ENCODE measurements at regions not wholly inside any gene's neighbourhood (a gene's known extent, or its start where the extent isn't known, plus 50 kb on each side); places are given as distances from the start of the nearest gene placed in this dataset.
"Not testable (repeated sequence)": the region's sequence is repeated elsewhere in the genome, so short reads cannot be mapped to it uniquely, and the experiment has no call there.

DNA sequence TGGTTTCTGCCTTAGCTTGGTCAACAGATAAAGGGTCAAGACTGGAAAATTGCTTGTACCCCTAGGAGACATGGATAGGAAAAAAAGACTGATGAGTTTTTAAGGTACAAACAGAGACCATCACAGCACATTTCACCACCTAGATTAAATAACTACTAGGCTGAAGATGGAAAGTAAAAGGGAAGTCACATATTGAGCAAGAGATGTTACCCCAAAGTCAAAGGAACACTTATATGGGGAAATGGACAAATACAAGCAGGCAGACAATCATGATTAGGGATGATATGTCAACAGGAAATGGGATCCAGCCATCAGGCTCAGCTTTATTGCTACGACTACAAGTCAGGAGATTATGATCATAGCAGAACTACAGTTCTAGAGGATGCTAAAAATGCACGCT, 1643.1 kb upstream of the CELF4 start:
- DNase-seq = no peak

DNA sequence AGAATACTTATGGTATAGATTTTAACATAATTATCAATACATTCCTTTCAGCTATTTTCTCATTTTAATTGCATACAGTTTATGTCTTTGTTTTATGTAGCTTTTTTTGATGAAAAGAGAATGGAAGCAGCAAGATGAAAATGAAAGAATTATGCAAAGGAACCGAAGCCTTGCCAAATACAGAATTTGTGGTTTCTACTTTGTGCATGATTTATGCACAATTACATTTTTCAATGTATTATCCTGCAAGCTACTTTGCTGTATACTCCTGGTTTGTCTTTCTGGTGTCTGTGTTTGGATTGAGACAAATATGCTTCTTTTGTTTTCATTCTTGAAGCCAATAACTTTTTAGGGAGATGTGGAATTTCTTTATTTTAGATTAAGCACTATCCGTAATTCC, 1642.6 kb upstream of the CELF4 start:
- no peak for DNase-seq

DNA sequence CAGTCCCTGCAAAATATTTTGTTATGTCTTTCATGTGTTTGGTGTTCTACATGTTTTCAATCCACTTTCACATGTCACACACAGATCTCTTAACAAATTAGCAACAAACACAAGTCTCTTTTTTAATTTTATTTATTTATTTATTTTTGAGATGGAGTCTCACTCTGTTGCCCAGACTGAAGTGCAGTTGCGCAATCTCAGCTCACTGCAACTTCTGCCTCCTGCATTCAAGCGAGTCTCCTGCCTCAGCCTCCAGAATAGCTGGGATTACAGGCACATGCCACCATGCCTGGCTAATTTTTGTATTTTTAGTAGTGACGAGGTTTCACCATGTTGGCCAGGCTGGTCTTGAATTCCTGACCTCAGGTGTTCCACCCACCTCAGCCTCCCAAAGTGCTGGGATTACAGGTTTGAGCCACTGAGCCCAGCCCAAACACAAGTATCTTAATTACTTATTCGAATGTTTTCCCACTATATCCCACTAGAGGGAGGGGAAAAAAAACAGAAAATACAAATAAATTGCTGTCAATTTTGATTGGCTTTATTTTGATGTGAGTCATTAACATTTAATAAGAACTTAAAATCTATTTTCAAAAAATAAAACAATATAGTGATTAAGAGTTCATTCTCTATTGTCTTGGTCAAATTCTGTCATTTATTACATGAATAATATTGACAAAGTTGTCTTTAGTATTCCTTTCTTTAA, 1641.0 kb upstream of the CELF4 start:
- not testable (repeated sequence) for DNase-seq

DNA sequence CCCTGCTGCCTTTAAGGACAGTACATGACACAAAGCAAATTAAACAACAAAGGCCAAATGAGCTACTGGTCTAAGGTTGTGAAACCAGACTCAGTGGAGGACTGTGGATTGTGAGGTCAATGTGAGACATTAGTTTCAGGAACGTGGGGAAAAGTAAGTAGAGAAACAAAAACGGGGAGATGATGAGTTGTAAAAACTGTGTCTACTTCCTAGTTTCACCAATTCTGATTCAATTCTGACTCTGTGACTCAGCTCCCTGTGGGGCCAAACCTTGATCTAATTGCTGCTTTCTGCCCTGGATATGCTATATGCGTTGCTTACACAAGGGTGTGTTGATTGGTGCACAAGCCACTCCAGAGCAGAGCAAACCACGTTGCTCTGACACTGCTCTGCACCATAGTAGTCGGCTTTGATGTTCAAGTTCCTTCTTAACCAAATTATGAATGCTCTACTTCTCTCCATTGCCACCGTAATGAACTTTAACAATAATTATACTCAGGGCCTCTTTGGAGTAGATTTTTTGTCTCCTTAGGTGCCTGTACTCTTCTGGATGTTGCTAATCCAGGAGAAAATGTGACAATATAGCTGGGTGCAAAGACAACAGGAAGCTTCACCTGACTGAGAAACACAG, 1640.1 kb upstream of the CELF4 start:
- no peak for DNase-seq

DNA sequence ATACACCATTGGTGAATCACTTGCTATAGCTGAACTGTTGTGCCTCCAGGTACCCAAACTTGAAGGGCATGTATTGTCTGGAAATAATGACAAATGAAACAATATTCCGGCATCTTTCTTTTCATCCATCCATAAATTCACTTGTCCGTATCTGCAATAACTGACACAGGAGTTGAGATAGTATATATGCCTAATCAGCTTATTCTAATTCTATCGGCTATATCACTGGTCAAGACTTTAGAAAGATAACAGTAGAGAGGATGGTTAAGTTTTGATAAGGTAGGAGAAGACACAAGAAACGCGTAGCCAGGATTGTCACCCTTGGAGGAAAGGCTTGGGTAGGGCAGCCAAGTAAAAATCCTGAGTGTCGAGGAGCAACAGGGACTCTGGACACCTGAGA, 1634.6 kb upstream of the CELF4 start:
- DNase-seq = no peak

DNA sequence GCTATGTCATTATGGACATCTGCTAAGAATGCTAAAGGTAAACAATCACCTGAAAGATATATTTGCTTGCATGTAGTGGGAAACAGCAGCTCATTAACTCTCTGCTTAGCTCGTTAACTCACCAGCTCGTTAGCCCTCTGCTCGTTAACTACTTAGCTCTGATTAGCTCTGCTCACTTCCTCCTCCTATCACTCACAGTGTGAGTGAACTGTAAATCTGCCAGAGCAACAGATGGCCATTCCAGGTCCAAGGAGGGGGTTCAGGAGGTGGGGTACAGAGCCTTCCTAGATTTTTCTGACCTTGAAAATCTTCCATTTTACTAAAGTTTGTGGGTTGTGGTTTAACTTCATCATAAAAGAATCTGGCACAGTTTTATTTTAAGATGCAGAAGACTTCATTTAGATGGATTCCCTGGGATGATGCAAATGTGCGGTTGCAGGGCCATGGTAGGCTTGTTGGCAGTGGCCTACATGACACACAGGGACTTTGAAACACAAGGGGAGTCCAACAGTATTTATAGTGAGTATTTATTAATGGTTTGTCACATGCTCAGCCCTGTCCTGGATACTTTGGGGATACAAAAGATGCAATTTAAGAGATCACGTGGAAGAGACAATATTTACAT, 1633.7 kb upstream of the CELF4 start:
- DNase-seq = no peak

DNA sequence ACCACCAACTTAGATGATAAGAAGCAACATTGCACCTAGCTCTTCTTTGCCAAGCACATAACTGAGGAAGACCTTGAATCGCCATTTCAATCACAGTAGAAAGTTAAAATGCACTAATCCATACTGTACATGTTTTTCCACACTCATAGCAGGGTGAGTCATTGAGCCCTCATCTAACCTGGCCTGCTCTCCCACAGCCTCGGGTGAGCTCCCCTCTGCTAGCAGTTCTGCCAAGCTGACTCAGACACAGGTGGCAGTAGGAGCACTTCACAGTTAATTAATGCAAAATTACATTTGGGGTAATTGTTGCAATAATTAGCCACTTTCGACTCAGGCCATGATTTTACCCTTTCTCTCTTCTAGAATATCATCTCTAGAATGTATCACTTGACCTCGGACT, 1632.8 kb upstream of the CELF4 start:
- peak; percentile 54 for DNase-seq

DNA sequence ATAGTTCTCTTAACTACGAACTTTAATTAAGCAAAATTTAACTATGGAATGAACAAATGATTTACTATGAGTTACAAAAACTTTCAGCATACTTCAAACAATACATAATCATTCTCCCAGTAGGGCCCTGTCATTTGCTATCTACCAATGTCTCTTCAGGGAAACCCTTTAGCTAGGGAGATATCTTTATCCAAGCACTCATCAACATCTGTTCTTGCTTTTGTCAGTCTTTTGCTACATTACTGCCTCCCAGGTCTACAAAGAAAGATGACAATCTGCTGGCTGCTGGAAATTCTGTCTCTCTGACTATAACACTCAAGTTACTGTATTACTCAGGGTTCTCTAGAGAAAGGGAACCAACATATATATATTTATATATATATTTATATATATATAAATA, 1626.3 kb upstream of the CELF4 start:
- DNase-seq = peak; percentile 7

DNA sequence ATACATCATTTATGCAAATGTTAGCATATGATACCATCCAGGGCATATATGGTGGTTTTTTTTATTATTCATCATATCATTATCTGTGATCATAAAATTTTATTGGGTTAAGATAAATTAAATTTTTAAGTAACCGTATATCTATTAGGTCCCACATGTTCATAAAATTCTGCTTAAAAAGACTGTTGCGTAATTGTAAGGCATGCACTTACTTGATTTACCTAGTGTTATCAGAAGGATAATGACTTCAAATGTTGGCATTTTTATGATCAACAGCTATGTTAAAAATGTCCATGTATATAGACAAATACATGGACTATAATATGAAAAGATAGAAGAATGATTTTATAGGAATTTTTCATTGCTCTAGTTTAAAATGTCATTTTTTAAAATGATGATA, 1625.5 kb upstream of the CELF4 start:
- DNase-seq = no peak

DNA sequence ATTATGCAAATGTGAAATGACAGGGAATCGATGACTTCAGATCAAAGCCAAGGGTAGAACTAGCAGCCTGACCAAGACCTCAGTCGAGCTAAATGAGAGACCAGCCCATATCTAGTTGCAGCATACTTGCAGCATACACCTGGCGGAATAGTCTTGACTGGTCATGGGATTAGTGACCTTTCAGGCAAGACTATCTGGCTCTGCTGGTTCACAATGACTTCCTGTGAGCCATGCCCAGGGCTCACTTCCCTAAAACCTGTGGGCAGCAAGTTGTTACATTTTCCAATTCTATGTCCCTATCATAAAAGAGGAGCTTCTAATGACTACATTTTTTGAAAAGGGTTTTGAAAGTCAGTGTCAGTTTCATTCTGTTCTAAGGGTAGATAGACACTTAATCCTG, 1624.9 kb upstream of the CELF4 start:
- DNase-seq = peak; percentile 9

DNA sequence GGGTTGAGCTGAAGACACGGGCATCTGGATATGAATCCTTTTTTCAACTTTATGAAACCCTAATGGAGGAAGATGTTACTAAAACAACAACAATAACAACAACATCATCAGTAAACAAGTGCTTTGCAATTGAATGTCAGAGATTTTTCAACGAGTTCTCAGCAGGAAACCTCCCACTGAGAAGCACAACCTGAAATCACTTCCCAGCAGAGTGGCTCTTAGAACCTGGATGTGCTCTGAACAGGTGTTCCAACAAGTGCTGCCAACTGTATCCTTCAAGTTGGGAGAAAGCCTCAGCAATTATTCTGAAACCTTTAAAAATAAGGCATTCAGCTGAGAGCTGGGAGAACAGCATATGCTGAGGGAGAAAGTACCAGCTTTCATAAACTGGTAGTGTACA, 1622.7 kb upstream of the CELF4 start:
- DNase-seq = peak; percentile 16

DNA sequence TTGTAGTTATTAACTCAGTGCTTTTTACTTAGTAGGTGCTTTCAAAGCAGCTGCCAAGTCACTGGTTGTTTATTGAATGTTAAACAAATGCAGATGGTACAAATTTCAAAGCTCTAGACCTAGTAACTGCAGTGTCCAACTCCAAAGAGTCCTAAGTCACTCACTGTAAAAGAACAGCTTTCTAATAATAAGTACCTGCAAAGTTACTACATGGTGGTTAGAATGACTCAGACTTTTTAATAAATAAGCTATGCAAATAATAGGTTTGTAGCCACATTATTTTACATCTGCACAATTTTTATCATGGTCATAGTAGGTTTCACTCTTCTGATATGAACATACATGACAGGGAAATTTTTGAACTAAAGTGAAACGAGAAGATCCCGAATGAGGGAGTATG, 1620.4 kb upstream of the CELF4 start:
- no peak for DNase-seq

DNA sequence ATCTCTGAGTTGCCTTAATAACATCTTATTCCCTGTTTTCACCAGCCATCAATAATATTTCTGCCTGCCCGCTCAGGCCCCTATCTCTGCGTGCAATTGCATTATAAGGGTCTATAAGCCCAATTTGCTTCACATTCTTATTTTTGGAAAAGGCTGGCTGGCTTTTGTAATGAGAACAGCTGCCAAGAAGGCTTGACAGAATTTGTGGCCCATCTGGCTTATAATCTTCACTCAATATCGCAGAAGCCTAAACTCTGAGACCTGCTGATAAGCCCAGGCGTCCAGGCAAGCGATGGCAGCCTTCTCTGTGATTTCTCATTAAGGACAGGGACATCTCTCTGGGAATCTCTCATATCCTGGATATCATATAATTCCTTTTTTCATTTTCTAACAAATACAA, 1618.6 kb upstream of the CELF4 start:
- DNase-seq = no peak

DNA sequence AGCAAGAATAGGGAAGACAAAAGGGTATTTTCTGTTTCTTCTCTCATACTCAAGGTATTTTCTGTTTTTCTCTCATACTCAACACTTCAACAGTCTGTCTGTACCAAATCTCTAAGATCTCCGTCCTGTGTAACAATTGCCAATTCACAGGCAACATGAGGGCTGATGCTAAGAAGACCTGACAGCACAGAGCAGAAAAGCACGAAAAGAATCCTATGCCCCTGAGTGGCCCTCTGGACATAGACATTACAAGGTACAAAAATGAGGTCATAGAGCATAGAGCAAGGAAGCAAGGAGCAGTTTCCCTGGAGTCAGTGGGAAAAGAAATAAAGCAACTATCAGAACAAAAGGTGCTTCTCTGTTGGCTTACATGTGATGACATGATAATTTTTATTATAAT, 1612.6 kb upstream of the CELF4 start:
- no peak for DNase-seq

DNA sequence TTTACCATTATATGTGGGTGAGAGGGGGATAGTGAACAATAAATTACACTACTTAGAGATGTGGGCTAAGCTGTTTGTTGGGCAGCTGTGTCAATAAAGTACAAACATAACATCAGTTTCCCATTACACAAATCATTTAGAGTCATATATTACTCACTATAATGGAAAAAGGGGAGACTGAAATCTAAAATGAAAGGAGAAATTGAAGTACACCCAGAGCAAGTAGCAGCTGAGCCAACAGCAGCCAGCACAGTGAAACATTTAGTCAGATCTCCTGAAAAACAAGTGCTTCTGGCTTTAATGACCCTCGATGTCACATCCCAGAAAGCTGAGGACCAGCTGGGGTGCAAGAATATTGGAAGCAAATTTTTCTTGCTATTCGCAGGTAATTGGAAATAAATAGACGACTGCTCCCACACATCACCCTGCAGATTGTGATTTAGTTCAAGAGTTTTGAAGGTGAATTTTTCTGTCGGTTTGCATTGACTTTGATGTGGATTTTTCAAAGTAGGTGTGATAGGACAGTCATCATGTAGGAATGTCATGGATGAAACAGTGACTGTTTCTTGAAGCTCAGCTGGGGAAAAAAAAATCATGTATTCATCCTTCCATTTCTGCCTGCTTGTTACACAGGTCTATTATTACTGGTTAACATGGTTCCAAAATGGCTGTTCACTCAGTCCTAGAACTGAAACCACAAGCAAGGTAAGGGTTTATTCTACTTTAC, 1607.3 kb upstream of the CELF4 start:
- DNase-seq = peak; percentile 75

DNA sequence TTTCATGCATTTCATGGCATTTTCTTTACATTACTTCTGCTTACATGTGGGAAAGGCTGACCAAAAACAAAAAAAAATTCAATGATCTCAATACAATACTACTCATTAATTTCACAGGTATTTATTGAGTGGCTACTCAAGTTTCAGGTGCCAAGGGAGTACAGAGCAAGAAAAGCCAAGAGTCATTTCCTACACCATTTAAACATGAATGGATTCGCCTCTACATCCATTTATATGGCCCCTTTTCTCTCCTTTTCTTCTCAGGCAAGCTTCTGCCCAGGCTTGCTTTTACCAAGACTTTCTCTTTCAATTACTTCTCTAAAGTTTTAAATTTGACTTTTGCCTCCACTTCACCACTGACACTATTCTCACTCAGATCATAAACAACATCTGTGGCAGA, 1603.1 kb upstream of the CELF4 start:
- DNase-seq = no peak

DNA sequence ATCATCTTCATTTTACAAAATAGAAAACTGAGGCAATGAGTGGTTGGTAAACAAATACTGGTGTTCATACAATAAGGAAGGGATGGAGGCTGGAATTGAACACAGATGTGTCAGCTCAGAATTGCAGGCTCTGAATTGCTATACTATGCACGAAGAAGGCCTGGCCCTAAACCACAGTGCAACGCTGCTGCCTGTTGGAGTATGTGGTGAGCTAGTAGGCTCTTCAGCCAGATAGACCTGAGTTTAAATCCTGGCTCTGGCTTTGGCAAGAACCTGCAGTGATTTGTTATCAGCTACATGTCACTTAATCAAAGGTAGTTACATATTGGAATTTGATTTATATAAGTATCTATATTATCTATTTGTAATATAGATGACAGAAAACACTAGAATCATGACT, 1602.4 kb upstream of the CELF4 start:
- peak; percentile 15 for DNase-seq

DNA sequence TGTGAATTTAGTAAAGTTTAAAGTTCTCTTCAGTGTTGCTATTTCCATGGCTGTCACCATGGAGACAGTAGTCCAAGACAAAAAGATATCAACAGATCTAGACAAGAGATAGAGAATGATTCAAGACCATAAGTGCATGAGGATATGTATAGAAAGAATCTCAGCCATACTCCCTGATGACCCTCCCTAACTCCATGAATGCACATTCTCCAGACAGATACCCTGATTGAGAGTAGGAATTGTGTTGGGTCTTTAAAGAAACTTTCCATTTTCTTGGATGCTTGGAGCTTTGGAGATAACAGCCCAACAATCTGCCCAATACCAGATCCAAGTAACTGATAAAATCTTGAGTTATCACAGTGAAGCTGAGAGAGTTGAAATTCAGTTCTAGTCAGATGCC, 1601.2 kb upstream of the CELF4 start:
- no peak for DNase-seq

DNA sequence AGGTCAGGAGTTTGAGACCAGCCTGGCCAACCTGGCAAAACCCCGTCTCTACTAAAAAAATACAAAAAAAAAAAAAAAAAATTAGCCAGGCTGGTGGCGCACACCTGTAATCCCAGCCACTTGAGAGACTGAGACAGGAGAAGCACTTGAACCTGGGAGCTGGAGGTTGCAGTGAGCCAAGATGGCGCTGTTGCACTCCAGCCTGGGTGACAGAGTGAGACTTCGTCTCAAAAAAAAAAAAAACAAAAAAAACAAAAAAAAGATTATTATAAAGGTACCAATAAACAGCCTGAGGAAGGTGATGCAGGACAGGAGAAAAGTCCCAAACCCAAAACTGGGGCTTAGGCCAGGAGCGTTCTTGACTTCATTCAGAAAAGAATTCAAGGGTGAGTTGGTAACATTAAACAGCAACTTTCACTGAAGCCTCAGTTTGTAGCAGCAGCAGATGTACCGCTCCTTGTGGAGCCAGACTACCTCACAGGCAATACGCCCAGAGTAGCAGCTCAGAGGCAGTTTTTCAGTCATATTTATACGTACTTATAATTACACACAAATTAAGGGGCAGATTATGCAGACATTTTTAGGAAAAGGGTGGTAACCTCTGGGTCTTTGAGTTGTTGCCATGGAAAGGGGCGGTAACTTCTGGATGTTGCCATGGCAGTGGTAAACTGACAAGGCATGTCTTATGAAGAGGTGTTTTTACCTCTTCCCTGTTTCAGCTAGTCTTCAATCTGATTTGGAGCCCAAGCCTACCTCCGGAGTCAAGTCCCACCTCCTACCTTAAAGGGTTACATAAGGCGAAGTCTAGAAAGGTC, 1596.6 kb upstream of the CELF4 start:
- peak; percentile 33 for DNase-seq

DNA sequence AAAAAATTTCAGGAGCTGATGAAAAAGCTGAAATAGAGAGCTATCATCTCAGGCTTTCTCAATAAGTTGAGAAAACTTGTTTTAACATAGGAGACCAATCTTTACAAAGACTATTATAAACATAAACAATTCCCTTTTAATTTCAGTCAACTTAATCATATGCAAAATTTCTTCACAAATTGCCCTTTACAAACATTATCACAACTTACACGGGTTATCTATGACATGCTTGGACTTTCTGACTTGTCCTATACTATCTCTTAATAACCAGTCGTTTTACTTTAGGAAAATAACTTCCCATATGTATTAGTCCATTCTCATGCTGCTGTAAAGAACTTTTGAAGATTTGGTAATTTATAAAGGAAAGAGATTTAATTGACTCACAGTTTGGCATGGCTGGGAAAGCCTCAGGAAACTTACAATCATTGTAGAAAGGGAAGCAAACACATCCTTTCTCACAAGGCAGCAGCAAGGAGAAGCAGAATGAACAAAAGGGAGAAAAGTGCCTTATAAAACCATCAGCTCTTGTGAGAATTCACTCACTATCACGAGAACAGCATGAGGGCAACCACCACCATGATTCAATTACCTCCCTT, 1583.7 kb upstream of the CELF4 start:
- DNase-seq = peak; percentile 46

DNA sequence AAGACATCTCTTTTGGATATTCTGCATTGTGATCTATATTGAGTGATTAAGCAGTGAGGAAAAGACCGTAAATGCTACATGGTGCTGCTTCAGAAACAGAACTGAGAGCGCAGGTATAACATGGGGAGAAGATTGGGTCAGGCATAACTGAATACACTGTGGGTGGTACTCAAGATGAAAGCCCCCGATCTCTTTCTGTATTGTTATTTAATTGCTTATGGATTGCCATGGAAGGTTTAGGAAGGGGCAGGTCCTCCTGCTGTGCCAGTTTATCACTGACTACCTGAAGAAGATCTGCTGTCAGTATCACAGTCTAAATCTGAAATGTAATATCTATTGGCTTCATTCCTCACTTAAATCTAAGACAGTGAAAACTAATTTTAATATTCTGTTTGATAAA, 1568.7 kb upstream of the CELF4 start:
- no peak for DNase-seq

DNA sequence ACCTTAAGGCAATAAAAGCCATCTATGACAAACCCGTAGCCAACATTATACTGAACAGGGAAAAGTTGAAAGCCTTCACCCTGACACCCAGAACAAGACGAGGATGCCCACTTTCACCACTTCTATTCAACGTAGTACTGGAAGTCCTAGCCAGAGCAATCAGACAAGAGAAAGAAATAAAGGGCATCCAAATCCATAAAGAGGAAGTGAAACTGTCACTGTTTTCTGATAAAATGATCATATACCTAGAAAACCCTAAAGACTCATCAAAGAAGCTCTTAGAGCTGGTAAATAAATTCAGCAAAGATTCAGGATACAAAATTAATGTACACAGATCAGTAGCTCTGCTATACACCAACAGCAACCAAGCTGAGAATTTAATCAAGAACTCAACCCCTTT, 1561.9 kb upstream of the CELF4 start:
- DNase-seq = not testable (repeated sequence)

DNA sequence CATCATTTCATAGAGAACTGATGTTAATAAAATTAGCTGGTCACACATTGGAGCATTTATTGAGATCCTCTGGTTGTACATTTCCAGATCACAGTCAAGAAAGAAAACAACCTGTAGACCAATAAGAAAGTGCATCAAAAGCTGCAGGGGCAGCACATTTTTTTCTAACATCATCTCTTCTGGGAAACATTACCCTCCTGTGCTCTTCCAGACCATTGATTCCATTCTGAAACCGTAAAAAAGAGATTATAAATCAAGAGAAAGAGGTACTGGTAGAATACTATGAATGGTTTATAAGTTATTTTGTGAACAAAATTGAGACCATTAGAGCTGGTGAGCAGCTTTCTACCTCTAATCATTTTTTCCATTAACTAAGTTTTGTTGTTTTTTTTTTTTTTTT, 1548.2 kb upstream of the CELF4 start:
- DNase-seq = no peak

Data from DMS53 (cell line).